T47D (cell line): ENCODE measurements at regions not wholly inside any gene's neighbourhood (a gene's known extent, or its start where the extent isn't known, plus 50 kb on each side); places are given as distances from the start of the nearest gene placed in this dataset.
A peak's percentile ranks its signal among the peaks of the same experiment; 100 is the strongest.

Experiments used
- DNase-seq, 2 experiments: peaks; one replicate each; pipeline versions ENCODE4 v3.0.0 to v3.0.0-alpha.2; 2011 to 2012; ENCODE audit warnings: low read depth in 1 of 2, low spot score in 1 of 2
- JUND ChIP-seq: IDR thresholded peaks from 2 replicates; pipeline ENCODE4 v1.6.1; 2012; ENCODE audit warnings: low read depth
- in situ Hi-C: cut with HindIII; loops from 2 replicates; pipeline ENCODE4 v1.10.0; 2016; ENCODE audit warnings: low sequenced_read_pairs, low pct_unique_long_range_greater_than_20kb

DNA sequence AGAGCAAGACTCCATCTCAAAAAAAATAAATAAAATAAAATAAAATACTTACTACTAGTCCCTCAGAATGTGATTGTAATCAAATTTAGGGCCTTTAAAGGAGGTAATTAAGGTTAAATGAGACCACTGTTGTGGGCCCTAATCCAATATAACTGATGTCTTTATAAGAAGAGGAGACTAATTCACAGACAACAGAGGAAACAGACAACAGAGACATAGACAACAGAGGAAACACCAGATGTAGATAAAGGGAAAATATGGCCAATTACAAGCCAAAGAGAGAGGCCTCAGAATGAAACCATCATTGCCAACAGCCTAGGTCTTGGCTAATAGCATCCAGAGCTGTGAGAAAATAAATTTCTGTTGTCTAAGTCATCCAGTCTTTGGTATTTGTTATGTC, 669.0 kb upstream of the FOXG1 start:
- no peak for DNase-seq
- in situ Hi-C loops = no loop called here
- no peak for TF ChIP-seq JUND

DNA sequence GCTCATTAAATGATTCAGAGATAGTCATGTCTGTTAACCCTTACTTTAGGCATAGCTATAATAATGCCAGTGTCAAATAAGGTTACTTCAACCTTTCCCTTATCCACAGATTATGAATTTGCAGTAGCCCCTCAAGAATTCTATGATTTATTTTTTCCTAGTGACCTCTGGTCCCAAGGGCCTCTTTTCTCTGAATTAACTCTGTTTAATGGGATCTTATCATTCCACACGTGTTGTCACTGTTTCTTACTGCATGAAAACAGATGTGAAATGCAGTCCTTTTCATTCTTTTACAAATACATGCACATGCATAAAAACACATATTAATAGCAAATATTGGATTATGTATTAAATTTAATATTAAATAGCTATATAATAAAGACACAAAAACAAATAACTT, 667.7 kb upstream of the FOXG1 start:
- TF ChIP-seq JUND = no peak
- DNase-seq = no peak
- in situ Hi-C loops = no loop called here

DNA sequence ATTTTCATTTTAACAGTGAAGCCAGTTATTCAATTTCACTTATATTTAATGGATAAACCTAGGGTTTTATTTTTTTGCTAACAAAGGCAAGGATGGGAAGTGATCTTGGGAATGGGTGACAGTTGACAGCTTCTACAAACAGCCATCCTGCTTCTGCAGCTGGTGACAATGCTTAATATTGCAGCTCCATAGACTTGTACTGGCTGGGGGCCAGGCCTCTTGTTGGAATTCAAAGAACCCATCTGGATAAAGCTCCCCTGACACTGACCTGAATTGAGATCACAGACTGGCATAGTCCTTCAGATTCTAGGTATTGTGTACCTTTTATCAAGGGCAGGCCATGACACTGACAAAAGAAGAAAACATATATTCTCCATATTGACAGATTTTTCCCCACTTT, 664.6 kb upstream of the FOXG1 start:
- TF ChIP-seq JUND = no peak
- in situ Hi-C loops = no loop called here
- peak in 1 of 2 experiments; percentile 7 for DNase-seq

DNA sequence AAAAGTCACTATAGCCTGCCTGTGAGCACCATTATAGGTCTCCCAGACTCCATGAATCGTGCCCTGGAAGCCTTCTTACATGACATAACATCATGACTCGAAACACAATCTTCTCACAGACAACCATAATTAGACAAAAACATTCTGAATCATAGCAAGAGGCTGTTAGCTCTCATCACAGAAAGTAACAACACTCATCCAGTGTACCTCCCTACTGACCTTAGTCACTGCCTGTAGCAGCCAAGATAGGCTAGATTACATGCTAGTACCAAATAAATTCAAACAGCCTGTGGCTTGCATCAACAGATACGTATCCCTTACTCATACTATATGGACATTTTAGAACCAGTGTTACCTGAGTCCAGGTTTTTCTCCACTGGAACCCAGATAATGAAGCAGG, 663.8 kb upstream of the FOXG1 start:
- DNase-seq = no peak
- TF ChIP-seq JUND = no peak
- in situ Hi-C loops = no loop called here

DNA sequence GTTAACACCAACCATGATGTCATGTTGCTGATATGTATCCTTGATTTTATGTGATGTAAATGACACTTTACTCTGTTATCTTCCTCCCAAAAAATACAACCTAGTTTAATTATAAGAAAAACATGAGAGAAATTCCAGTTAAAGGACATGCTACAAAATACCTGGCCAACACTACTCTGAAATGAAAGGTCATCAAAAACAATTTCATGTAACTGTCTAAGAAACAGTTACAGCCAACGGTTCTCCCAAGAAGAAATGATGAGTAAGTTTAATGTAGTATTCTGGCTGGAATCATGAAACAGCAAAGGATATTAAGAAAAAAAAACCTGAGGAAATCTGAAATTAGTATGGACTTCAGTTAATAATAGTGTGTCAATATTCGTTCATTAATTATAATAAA, 653.3 kb upstream of the FOXG1 start:
- no peak for DNase-seq
- no peak for TF ChIP-seq JUND
- in situ Hi-C loops = no loop called here

DNA sequence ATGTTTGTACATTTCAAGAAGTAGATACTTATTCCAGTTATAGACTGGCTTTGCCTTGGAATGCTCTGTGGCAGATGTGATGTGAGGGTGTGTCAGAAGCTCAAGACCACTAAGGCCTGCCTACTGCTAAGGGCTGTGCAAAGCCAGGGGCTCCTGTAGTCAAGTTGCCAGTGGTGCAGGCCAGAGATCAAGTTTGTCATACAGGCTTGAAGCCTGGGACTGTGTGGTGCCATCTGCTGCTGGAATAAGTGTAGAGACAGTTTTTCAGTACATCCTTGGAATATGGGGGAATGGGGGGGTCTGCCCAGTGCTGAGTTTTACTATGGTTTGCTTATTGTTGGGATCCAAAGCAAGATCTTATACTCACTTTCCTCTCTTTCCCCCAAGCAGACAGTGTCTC, 649.9 kb upstream of the FOXG1 start:
- TF ChIP-seq JUND = no peak
- DNase-seq = peak in 1 of 2 experiments; percentile 19
- in situ Hi-C loops = no loop called here

DNA sequence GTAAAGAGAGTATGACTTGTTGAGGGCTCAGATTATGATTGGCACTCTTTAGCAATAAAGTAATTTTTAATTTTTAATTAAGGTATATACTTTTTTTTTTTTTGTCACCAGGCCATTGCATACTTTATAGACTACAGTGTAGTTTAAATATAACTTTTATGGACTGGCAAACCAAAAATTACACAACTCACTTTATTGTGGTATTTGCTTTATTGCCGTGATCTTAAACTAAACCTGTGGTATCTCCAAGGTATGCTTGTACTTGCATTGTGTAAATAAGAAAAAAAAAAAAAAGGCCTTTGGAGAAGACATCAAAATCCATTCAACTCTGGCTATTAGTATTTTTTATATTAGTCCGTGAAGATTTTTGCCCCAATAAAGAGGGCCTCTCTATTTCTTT, 646.7 kb upstream of the FOXG1 start:
- in situ Hi-C loops = no loop called here
- DNase-seq = no peak
- no peak for TF ChIP-seq JUND

DNA sequence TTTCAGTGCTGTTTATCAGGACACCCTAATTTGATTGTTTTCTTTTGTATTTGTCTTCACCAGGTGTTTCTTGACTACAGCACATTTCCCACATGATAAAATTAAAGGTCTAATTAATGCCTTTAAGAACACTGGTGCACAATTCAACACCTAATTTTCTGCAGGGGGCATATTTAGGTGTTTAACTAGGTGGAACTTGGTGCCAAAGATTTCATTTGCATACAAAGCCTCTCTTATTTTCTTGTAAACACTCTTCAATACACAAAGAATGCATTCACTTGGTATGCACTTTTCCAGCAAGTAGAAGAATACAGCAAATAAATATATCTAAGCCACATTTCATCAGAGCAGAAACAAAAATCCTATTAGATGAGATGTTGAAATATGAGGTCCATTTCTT, 646.2 kb upstream of the FOXG1 start:
- in situ Hi-C loops = no loop called here
- no peak for TF ChIP-seq JUND
- no peak for DNase-seq

DNA sequence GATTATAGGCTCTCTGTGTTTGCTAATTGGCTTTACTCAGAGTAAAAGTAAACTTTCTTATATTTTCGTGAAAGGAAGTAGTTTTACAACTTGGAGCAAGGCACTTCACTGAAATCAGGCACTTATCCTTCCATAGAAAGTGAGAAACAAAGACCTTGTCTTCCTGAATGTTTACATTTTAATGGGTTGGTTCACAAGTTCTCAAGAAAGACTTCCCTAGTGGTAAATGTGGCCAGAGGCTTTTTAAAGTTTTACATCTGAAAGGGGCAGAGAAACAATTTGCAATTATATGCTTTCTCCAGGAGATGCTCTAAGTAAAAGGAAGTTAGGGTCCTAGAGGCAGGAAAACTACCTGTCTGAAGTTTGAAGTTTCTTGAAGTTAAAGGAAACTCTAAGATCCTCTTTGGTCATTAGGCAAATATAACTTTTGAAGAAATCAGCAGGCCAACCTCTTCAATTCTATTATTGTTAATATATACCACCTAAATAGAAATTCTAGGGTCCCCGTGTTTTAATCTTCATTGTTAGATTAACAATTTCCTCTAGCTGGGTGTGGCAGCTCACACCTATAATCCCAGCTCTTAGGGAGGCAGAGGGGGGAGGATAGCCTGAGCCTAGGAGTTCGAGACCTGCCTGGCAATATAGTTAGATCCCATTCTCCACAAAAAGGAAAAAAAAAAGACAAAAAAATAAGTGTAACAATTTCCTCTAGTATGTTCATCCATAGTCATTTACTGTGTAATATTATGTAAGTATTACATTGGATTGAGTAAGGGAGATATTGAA, 644.9 kb upstream of the FOXG1 start:
- in situ Hi-C loops = no loop called here
- no peak for DNase-seq

DNA sequence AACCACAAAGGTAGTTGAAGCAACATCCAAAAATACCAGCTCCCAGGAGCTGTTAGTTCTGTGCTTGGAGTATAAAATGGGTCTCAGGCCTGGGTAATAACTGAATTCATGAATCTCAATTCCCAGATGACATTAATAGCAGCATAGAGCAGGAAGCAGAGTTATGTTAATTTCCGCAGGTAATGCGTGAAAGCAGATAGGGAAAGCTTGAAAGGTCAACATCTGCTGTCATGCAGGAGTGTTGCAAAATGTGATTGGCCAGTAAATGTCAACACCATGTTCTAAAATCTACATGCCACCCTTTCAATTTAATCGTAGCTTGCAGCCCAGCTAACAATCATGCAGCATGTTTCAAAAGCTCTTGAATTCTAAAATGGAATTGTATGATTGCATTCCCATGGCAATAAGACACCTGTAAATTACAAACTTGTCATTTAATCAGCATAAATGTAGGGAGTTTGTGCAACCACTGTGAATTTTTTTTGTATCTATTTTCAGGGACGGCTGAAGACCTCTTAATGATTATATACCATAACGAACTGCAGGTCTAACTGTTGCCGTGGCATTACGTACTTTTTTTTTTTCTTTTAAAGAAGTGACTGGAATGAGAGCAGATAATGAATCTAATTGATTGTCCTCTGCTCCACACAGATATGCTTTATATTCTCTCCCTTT, 635.8 kb upstream of the FOXG1 start:
- DNase-seq = no peak
- in situ Hi-C loops = no loop called here
- TF ChIP-seq JUND = no peak

More for the DNA sequence above, 644.9 kb upstream of the FOXG1 start:
- TF ChIP-seq JUND = no peak

DNA sequence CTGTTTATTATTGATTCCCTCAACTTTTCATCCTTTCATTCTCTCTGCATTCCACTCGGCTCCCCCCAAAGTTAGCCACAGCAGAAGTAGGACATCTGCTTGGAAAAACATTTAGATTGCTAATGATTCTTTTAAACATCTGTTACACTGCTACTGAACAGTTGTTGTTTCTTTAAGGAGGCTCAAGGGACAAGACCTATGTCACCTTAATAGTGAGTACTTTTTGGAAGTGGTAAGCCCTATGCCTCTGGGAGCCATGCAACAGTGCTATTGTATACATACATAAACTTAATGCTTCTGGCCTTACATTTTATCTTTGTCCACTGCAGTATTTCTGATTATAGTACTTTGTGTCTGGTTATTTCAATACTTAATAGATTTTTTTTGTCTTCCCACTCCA, 628.2 kb upstream of the FOXG1 start:
- in situ Hi-C loops = no loop called here
- no peak for DNase-seq
- TF ChIP-seq JUND = no peak

DNA sequence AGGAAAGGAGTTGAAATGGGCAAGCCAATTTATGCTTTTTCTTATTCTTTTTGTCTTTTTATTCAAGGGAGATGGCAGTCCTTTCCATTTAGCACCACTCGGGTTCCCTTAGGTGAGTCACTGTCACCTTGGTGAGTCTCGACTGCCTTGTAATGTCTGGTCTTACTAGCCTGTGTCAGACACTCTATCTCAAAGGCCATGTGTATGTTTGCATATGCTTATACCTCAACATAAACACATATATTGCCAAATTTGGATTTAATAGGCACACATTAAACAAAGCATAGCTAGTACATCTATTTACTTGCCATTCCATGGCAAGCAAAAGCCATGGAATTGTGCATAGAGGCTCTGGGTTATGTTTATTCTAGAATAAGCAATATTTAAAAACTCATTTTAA, 624.9 kb upstream of the FOXG1 start:
- in situ Hi-C loops = no loop called here
- no peak for TF ChIP-seq JUND
- DNase-seq = peak in 1 of 2 experiments; percentile 18

DNA sequence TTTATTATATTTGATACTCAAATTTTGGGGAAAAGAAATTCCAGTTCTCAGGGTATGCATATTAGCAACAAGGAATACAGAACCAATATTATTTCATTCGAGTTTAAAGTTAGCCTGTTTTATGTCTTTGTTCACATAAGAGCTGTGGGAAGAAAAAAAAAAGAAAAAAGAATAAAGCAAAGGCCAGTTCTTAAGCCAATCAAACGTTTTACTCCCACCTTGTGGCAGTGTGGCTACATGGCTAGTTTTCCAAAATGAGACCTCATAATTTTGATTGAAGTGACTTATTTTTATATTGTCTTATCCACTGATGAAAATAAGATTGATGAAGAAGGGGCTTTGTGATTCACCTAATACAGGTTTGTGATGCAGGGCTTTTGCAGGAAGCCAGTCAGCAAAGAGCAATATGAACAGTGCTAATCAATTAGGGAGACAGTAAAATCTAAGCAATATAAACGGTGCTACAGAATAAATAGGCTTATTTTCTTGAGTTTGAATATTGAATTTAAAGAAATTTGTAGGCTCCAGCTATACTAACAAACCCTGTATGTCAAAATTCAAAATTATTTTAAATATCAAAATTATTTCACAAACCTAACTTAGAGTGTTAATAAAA, 624.1 kb upstream of the FOXG1 start:
- TF ChIP-seq JUND = no peak
- DNase-seq = peak in 1 of 2 experiments; percentile 37
- in situ Hi-C loops = no loop called here

DNA sequence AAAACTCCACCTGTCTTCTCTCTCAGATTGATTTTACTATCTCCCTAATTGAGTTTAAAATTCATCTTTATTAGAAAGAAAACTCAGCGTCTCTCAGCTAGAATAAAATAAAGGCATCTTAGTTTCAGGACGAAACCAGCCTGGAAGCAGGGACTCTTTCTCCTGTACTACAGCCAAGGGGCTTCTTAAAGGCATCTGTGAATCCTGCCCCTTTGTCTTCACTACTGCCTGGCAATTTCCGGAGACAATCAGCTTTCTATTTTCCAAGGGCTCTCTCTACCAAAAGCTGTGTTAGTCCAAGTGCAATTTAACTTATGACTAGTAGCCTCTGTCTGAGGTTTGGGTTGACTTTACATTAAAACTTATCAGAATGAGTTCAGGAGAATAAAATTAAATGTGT, 623.3 kb upstream of the FOXG1 start:
- in situ Hi-C loops = no loop called here
- TF ChIP-seq JUND = no peak
- no peak for DNase-seq
